GM12864 (cell line): ENCODE measurements at regions not wholly inside any gene's neighbourhood (a gene's known extent, or its start where the extent isn't known, plus 50 kb on each side); places are given as distances from the start of the nearest gene placed in this dataset.

Source experiments
- DNase-seq: peaks from one replicate; pipeline ENCODE4 v3.0.0-alpha.2; 2011; ENCODE audit warnings: low read depth
- H3K4me3 ChIP-seq: 2 replicates; pipeline ENCODE4 v1.5.1; 2011; ENCODE audit warnings: mild to moderate bottlenecking, low read depth, low read length, control low read depth
- TF ChIP-seq, protein P1 (sequence below): IDR thresholded peaks from 2 replicates; pipeline ENCODE4 v1.5.1; 2011; ENCODE audit warnings: low read depth, mild to moderate bottlenecking, moderate library complexity, low read length, control low read depth, inconsistent platforms; ENCODE audit errors: missing control alignments

DNA sequence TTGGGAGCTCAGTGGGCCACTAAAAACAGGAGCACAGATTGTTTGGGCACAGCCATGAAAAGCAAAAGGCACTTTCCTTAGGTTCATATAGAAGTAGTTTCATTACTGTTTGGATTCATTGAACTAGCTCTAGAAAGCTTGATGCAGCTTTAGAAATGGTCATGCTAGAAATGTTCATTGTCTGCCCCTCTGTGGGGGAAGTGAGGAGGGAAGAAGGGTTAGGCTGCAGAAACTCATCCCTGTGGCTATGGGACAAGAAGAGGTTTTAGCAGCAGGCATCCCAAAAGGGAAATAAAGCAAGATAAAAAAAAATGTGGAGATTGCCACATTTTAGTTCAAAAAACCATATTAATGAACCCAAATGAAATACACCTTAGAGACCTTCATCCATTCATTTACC lies 359.6 kb upstream of the PTBP2 start:
- no peak overlapping the region for H3K4me3 ChIP-seq
- TF ChIP-seq, protein P1, sequence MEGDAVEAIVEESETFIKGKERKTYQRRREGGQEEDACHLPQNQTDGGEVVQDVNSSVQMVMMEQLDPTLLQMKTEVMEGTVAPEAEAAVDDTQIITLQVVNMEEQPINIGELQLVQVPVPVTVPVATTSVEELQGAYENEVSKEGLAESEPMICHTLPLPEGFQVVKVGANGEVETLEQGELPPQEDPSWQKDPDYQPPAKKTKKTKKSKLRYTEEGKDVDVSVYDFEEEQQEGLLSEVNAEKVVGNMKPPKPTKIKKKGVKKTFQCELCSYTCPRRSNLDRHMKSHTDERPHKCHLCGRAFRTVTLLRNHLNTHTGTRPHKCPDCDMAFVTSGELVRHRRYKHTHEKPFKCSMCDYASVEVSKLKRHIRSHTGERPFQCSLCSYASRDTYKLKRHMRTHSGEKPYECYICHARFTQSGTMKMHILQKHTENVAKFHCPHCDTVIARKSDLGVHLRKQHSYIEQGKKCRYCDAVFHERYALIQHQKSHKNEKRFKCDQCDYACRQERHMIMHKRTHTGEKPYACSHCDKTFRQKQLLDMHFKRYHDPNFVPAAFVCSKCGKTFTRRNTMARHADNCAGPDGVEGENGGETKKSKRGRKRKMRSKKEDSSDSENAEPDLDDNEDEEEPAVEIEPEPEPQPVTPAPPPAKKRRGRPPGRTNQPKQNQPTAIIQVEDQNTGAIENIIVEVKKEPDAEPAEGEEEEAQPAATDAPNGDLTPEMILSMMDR, result no peak
- no peak for DNase-seq

DNA sequence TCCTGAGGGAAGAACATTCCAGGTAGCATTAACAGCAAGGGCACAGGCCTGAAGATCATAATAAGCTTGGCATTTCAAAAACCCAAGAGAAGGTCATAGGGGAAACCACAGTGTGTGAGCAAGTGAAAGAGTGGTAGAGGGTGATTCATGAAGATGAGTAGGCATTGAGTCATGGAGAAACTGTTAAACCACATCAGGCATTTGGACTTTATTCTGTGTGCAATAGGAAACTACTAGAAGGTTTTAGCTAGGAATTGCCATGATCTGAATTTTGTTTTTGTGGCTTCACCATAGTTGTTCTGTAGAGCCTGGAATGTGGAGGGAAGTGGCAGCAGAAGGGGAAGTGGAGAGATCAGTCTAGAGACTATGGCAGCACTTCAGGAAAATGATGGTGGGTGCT lies 359.0 kb upstream of the PTBP2 start:
- TF ChIP-seq, protein P1, result no peak
- H3K4me3 ChIP-seq, result no peak overlapping the region
- DNase-seq, result no peak

DNA sequence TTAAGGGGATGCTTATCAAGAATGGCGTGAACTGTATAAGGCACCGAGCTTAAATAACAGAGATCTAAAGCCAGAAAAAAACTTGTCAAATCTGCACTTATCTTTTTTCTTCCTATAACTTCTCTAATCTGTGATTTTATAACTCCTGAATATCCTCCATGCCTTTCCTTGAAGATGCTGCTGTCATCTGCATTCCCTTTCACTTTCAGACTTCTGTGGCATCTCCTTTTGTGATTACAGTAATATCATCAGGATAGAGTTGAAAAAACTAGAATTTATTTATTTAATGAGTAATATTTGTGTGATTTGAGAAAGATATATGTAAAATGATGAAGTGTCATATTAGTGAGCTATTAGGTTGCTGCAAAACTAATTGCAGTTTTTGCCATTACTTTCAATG lies 357.8 kb upstream of the PTBP2 start:
- DNase-seq, result no peak
- TF ChIP-seq, protein P1, result no peak

DNA sequence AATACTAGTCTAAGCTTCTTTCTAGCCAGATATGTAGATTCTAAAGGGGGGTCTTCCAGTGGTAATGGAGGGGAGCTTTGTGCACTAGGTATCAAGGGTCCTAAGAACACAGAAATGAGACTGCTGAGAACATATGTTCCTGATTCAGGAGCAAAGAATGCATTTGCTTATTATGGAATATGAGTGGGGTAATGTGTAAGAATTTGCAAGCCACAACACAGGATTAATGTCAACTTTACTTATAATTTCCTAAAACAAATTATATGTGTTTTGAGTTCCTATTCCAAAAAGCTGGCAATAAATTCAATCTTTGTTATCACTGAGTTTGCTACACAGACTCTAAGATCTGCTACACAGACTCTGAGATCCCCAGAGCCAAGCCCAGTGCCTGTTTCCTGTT lies 357.0 kb upstream of the PTBP2 start:
- H3K4me3 ChIP-seq, result no peak overlapping the region
- TF ChIP-seq, protein P1, result no peak
- DNase-seq, result no peak

More for the DNA sequence above, 357.8 kb upstream of the PTBP2 start:
- no peak overlapping the region for H3K4me3 ChIP-seq

DNA sequence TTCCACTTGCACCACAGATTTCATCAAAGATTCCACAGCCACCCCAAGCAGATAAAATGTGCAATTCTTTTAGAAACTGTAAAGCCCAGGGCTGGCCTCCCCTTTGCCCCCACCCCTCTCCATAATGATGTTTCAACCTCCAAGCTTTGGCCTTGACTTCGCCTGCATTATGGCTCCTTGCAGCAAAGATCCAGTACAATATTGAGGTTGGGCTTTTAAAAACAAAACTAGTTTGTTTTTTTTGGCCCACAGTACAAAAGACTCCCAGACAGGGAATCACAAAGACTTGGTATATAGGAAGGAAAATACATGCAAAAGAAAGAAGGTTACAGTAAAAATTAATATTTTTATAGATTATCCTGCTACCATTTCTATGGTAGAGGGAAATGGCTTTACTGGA lies 356.5 kb upstream of the PTBP2 start:
- DNase-seq, result no peak
- no peak overlapping the region for H3K4me3 ChIP-seq
- TF ChIP-seq, protein P1, result no peak

DNA sequence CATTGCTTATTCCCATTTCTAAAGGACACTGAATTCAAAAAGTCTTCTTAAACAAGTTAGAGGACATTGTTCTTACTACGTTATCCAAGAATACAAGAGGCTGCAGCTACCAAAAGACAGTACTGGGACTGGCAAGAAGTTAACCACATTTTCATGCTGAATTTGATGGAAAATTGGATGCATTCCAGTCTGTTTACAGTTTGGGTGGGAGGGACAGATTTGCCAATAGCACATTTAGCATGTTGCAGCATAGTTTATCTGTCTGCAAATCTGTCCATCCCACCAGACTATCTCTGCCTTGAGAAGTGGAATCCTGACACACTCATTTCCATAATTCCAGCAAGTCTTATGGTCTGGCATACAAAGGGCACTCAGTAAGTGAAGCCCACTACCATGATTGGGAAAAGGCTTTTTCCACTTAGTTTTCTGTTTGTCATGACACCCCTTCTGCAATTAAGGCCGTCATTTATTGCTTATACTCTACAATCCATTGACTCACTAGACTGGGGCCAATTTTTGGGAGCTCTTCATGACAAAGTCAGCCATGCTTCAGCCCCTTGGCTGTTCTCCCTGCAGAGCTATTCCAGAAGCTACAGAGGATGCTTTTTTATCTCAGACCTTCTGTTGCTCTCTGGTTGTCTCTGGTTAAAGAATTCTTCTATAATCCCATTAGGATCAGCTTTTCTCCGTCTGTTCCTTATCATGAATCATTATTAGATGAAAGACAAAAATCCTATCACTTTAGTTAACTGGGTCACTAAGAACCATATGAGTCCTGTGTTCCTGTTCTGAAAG lies 355.8 kb upstream of the PTBP2 start:
- DNase-seq, result no peak
- TF ChIP-seq, protein P1, result no peak
- H3K4me3 ChIP-seq, result no peak overlapping the region

DNA sequence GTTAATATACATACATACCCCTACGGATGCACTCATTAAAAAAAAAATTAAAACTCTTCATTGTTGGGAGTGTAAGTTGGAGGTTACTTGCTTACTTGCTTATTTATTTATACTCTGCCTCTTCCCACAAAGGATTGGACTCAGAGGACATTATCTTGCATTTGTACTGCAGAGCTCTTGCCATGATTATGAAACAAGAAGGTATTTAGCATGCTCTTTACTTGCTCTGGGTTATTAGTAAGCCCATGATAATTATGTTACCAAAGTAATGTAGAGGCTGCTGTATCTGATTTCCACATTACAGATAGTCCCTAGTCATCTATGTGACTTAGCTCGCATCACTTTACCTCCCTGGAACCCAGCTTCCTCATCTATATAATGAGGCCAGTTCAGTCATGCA lies 355.1 kb upstream of the PTBP2 start:
- DNase-seq, result no peak
- TF ChIP-seq, protein P1, result no peak
- no peak overlapping the region for H3K4me3 ChIP-seq
